ENCODE measurements at regions not wholly inside any gene's neighbourhood (a gene's known extent, or its start where the extent isn't known, plus 50 kb on each side); places are given as distances from the start of the nearest gene placed in this dataset.

GRCh38 chr1:219264561-219264960, 90.9 kb downstream of the LYPLAL1 start (continued):
- TF ChIP-seq ZNF518A (tag by site-specific recombination; conservative IDR thresholded peaks at IDR 0.05; ENCODE audit: low read depth) (no peak), IKZF3 (tag by site-specific recombination; IDR thresholded peaks at IDR 0.05) (peak; percentile 52; the same call in 1 of the 2 replicates), KLF1 (tag by site-specific recombination; IDR thresholded peaks at IDR 0.05) (no peak), ZNF391 (tag by site-specific recombination; IDR thresholded peaks at IDR 0.05; ENCODE audit: borderline replicate concordance, low read depth) (no peak), SALL2 (tag by site-specific recombination; IDR thresholded peaks at IDR 0.05; ENCODE audit: borderline replicate concordance) (no peak), ZSCAN23 (tag by site-specific recombination; IDR thresholded peaks at IDR 0.05) (no peak), ZNF211 (tag by site-specific recombination; IDR thresholded peaks at IDR 0.05; ENCODE audit: low read depth) (no peak), ZNF658 (tag by site-specific recombination; IDR thresholded peaks at IDR 0.05) (no peak), GLIS2 (tag by site-specific recombination; IDR thresholded peaks at IDR 0.05) (no peak), ZBTB44 (tag by site-specific recombination; IDR thresholded peaks at IDR 0.05) (peak; percentile 78), ZNF624 (tag by site-specific recombination; IDR thresholded peaks at IDR 0.05) (no peak), EGR2 (tag by site-specific recombination; IDR thresholded peaks at IDR 0.05; ENCODE audit: low read depth) (peak; percentile 64; the same call in 1 of the 2 replicates), ZNF785 (tag by site-specific recombination; IDR thresholded peaks at IDR 0.05) (no peak), ZNF280C (tag by site-specific recombination; IDR thresholded peaks at IDR 0.05) (no peak), ZSCAN4 (tag by site-specific recombination; IDR thresholded peaks at IDR 0.05) (no peak), ZNF302 (tag by site-specific recombination; IDR thresholded peaks at IDR 0.05; ENCODE audit: low read depth) (no peak), ZNF843 (tag by site-specific recombination; IDR thresholded peaks at IDR 0.05) (no peak), ZNF174 (tag by site-specific recombination; IDR thresholded peaks at IDR 0.05) (no peak), ZBTB10 (tag by site-specific recombination; IDR thresholded peaks at IDR 0.05) (no peak), ZNF10 (tag by site-specific recombination; IDR thresholded peaks at IDR 0.05) (no peak), ZNF426 (tag by site-specific recombination; IDR thresholded peaks at IDR 0.05) (no peak), ZNF292 (tag by site-specific recombination; IDR thresholded peaks at IDR 0.05; ENCODE audit: borderline replicate concordance, low read depth) (no peak), ZNF148 (tag by site-specific recombination; IDR thresholded peaks at IDR 0.05; ENCODE audit: borderline replicate concordance) (no peak), ZFHX2 (tag by site-specific recombination; conservative IDR thresholded peaks at IDR 0.05) (peak; percentile 76), ZNF138 (tag by site-specific recombination; IDR thresholded peaks at IDR 0.05; ENCODE audit: borderline replicate concordance) (no peak)
